ENCODE measurements at regions not wholly inside any gene's neighbourhood (a gene's known extent, or its start where the extent isn't known, plus 50 kb on each side); places are given as distances from the start of the nearest gene placed in this dataset.

DNA sequence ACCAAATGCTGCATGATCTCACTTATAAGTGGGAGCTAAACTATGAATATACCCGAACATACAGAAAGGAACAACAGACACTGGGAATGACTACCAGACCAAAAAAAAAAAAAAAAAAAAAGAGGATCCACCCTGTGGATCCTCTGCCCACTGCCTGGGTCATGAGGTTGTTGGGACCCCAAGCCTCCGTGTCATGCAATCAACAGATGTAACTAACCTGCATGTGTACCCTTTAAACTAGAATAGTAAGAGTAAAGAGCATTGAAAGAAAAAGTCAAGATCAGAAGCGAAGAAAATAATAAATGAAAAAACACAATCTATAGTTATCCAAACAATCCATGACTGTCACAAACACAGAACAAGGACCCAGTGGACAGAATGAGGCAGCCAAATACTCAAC lies 109.5 kb upstream of the TOP3B start:
- no peak for DNase-seq

DNA sequence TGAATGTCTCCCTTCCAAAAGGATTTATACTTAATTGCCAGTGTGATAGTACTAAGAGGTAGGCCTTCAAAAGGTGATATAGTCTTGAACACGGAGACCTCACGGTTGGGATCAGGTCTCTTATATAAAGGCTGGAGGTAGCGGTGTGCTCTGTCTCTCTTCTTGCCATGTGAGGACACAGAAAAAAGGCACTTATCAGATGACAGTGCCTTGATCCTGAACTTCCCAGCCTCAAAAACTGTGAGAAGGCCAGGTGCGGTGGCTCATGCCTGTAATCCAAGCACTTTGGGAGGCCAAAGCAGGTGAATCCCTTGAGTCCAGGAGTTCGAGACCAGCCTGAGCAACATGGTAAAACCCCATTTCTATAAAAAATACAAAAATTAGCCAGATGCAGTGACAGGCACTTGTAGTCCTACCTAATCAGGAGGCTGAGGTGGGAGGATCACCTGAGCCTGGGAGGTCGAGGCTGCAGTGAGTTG lies 108.9 kb upstream of the TOP3B start:
- DNase-seq = no peak

DNA sequence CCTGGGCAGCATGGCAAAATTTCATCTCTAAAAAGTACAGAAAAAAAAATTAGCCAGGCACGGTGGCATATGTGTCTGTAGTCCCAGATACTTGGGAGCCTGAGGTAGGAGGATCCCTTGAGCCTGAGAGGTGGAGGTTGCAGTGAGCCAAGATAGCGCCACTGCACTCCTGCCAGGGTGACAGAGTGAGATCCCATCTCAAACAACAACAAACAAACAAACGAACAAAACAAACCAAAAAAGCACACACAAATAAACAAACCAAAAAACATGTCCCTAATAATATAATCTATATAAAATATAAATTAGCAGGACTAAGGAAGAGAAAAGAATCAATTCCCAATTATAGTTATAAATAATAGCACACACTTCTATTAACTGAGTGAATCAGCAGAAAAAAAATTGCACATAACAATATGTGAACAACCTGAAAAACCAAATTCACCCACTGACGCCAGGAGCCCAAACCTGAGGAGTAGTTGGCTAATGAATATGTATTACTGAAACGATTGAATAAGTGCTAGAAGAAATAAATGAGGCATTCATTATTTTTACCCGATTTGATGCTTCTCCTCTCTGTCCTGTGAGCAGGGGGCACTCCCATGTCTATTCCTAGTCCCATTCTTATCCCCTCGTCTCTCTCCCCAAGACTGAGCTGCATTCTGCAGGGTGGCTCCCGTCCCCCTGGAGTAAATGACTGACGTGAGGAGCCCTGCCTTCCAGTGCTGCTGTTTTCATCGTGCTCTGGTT lies 108.2 kb upstream of the TOP3B start:
- DNase-seq = no peak

GRCh38 chr22:22089459-22090308 lies 107.1 kb upstream of the TOP3B start:
- DNase-seq = no peak

DNA sequence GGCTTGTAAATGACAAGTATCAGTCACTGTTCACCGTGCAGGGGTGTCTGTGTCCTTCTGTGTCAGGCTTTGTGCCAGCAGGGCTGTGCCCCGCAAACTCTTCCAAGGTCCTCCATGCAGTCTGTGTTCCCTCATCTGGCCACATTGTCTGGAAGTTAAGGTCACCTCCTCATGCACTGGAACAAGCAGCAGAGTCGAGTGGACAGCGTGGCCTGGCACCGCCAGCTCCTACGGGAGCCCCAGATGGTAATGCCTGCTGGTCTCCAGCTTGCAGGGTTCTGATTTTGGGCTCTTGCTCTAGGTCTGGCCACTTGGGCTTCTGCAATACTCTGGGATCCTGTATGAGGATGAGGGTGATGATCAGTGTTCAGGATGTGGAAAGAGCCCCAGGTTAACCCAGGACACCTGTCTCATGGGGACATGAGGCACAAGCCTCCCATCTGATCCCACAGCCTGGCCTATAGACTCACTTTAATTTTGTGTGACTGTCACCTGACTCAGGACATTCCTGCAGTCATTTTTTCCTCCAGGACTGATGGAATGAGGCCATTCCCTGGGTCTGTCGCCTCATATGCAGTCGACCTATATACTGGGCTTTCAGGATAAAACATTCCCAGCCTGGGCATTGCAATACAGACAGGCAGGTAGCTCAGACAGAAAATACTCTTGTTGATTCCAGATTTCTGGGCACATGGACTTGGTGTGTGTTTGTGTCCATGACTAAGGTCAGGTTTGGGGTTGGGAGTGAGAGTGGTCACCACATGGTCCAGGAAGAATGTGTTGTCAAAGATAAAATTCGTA lies 106.3 kb upstream of the TOP3B start:
- no peak for DNase-seq

DNA sequence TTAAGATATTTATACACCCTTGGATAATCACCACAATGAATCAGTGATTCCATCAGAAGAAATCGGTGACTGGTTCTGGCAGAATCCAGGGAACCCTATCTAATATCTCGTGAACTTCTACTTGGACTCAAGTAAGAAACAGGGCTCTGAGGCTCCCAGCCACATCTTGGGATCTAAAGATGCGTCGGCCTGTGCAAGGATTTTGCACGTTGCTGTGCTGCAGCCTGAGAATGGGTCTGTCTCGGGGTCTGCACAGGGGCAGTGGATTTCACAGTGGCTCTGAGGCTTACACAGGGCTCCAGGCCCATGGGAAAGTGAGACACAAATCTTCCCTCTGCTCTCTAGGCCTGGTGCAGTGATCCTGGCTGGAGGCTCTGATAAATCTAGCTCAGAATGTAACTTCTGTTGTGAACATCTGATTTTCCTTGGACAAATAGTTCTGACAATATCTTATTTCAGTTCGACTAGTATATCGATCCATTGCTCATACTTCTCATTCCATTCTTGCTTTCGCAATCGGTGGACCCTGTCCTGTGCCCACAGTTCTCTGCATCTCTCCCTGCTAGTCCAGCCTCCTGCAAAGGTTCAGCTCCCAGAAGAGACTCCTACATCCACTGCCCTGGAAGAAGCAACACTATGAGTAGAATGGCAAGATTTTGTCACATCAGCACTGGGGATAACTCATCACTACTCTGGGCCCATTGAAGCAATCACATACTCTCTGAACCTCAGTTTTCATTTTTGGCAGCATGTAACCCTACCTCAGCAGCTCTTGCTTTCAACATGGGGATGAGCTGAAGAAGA lies 105.5 kb upstream of the TOP3B start:
- no peak for DNase-seq

DNA sequence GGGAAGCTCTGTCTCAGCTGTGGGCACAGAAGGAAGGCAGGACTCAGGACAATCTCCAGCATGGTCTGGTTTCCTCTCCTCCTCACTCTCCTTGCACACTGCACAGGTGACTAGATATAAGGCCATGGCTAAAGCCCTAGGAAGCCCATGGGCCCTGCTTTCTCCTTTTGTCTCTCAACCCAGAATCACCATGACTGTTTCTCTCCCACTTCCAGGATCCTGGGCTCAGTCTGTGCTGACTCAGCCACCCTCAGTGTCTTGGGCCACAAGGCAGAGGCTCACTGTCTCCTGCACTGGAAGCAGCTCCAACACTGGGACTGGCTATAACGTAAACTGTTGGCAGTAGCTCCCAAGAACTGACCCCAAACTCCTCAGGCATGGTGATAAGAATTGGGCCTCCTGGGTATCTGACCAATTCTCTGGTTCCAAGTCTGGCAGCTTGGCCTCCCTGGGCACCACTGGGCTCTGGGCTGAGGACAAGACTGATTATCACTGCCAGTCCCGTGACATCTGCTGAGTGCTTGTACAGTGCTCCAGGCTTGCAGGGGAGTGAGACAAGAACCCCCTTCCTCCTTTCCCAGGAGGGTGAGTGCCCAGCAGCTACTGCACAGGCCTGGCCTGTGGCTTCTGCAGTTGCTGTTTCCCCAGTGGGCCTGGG lies 104.0 kb upstream of the TOP3B start:
- no peak for DNase-seq

- no peak for DNase-seq
Measured at GRCh38 chr22:22085702-22086500, 103.3 kb upstream of the TOP3B start.

GRCh38 chr22:22084089-22084711 lies 101.6 kb upstream of the TOP3B start:
- DNase-seq = no peak

DNA sequence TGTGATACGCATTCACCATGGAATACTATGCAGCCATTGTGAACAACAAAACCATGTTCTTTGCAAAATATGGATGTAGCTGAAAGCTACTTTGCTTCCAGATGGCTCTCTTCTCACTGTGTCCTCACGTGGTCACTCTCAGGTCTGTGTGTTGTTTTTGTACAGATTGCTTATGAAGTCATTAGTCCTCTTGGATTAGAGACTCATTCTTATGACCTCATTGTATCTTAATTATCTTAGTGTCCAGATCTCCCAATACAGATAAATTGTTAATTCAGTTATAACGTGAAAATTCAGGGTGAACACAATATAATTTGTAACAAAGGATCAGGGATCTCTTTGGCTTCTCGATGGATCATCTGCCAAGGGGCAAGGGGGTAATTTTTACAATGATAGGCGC lies 100.4 kb upstream of the TOP3B start:
- DNase-seq = no peak

DNA sequence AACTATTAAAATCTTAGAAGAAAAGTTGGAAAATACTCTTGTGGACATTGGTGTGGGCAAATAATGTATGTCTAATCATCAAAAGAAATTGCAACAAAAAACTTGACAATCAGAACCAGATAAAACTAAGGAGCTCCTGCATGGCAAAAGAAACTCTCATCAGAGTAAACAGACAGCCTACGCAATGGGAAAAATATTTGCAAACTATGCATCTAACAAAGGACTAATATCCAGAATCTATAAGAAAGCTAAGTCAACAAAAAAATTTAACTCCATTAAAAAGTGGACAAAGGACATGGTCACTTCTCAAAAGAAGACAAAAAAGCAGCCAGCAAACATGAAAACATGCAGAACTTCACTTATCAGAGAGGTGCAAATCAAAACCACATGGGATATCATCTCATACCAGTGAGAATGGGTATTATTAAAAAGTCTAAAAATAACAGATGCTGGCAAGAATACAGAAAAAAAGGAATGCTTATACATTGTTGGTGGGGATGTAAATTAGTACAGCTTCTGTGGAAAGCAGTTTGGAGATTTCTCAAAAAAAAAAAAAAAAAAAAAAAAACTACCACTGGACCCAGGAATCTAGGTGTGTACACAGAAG lies 99.7 kb upstream of the TOP3B start:
- DNase-seq = no peak

- DNase-seq = no peak
Measured at GRCh38 chr22:22080270-22080669, 97.7 kb upstream of the TOP3B start.

DNA sequence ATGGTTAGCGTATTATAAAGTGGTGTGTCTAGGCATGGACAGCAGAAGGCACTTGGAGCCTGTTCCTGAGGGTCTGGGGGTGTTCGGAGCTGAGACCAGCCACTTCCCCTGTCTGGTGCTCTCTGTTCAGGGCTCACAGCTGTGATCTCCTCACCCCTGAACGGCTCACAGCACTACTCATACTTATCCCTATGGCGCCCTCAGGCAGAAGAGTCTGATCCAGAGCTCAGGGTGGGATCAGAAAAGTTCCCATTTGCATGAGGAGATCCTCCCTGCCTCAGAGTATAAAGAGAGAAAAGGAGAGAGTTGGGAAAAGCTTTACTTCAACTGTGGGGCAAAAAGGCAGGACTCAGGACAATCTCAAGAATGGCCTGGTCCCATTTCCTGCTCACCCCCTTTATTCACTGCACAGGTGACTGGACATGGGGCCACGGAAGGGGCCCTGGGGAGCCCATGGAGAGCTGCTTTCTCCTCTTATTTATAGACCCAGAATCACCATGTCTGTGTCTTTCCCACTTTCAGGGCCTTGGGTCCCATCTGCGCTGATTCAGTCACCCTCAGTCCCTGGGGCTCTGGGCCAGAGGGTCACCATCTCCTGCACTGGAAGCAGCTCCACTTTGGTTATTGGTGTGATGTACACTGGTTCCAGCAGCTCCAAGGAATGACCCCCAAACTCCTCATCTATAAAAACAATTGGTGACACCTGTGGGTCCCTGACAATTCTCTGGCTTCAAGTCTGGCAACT lies 97.0 kb upstream of the TOP3B start:
- no peak for DNase-seq

DNA sequence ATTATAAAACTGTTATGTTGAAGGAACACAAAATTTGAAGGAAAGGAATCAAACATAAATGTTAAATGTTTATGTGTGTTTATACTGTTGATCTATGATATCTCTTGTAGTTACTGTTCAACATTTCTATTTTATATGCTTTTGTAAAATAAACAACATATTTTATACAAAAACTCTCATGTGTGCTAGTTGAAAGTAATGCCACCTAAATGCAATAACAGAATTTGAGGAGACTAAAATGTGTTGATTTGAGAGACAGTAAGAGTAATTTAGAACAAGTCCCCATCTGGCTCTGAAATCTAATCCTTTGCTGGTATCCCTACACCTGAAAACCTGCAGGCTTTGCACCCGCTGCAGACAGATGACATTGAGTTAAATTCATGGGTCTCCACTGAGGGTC lies 95.7 kb upstream of the TOP3B start:
- no peak for DNase-seq

- DNase-seq = no peak
Measured at GRCh38 chr22:22076932-22077703, 94.5 kb upstream of the TOP3B start.

DNA sequence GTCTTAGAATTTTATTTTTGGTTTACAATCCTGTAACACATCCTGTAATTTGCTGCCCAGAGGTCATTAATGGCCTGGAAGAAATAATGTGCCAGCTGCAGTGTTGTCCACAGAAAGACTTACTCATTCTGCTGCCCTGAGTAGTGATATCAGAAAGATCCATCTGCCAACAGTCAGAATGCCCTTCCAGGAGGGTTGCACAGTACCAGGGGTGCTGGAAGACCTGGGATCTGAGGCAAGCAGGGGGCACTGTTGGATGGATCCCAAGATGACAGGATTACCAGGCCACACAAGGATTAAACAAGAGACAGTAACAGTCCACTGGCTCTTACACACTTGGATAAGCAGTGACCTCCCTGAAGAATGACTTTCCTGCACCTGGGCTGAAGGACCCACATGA lies 93.8 kb upstream of the TOP3B start:
- no peak for DNase-seq

- no peak for DNase-seq
Measured at GRCh38 chr22:22075382-22076163, 93.0 kb upstream of the TOP3B start.
